ENCODE measurements at regions not wholly inside any gene's neighbourhood (a gene's known extent, or its start where the extent isn't known, plus 50 kb on each side); places are given as distances from the start of the nearest gene placed in this dataset.

GRCh38 chr11:28461338-28461737, 353.1 kb downstream of the METTL15 start:
- Histone ChIP-seq H3K9me3 (ENCODE audit: insufficient read depth, low read length, severe bottlenecking) (no peaks in the 10 kb centered on the region), H3K27ac (ENCODE audit: low read length) (no peak overlapping the region), H2AFZ (ENCODE audit: low read depth, low read length) (no peak overlapping the region), H3K4me2 (ENCODE audit: insufficient read depth, low read length) (no peak overlapping the region), H3K79me2 (ENCODE audit: insufficient read depth, low read length) (no peaks in the 10 kb centered on the region), H4K20me1 (ENCODE audit: insufficient read depth, low read length) (no peaks in the 10 kb centered on the region), H3K36me3 (ENCODE audit: insufficient read depth, low read length) (no peaks in the 10 kb centered on the region), H3K9ac (ENCODE audit: low read depth, low read length) (no peak overlapping the region), H3K4me1 (ENCODE audit: insufficient read depth, low read length) (no peaks in the 10 kb centered on the region), H3K4me3 (ENCODE audit: low read depth in 1 of 2, low read length in 2 of 2) (no peak overlapping the region), H3K27me3 (ENCODE audit: insufficient read depth, low read length, poor library complexity) (no peaks in the 10 kb centered on the region)
- TF ChIP-seq CTCF (IDR thresholded peaks at IDR 0.05; ENCODE audit: borderline replicate concordance, extremely low read depth, low read length, poor library complexity, severe bottlenecking): no peak
- TF ChIP-seq EZH2 (IDR thresholded peaks at IDR 0.05; ENCODE audit: borderline replicate concordance, low read depth, low read length, severe bottlenecking): no peak
- no peak for ATAC-seq (ENCODE audit: insufficient read depth, low read depth)
- no peak for DNase-seq

- Histone ChIP-seq H3K9me3 (ENCODE audit: insufficient read depth, low read length, severe bottlenecking) (no peaks in the 10 kb centered on the region), H3K4me3 (ENCODE audit: low read depth in 1 of 2, low read length in 2 of 2) (no peak overlapping the region), H3K4me2 (ENCODE audit: insufficient read depth, low read length) (no peak overlapping the region), H2AFZ (ENCODE audit: low read depth, low read length) (no peak overlapping the region), H3K9ac (ENCODE audit: low read depth, low read length) (no peak overlapping the region), H3K27me3 (ENCODE audit: insufficient read depth, low read length, poor library complexity) (no peaks in the 10 kb centered on the region), H3K4me1 (ENCODE audit: insufficient read depth, low read length) (no peaks in the 10 kb centered on the region), H3K36me3 (ENCODE audit: insufficient read depth, low read length) (no peaks in the 10 kb centered on the region), H4K20me1 (ENCODE audit: insufficient read depth, low read length) (no peaks in the 10 kb centered on the region), H3K79me2 (ENCODE audit: insufficient read depth, low read length) (no peaks in the 10 kb centered on the region), H3K27ac (ENCODE audit: low read length) (no peak overlapping the region)
- DNase-seq (no peak), ATAC-seq (ENCODE audit: insufficient read depth, low read depth) (no peak)
- TF ChIP-seq CTCF (IDR thresholded peaks at IDR 0.05; ENCODE audit: borderline replicate concordance, extremely low read depth, low read length, poor library complexity, severe bottlenecking) (no peak), EZH2 (IDR thresholded peaks at IDR 0.05; ENCODE audit: borderline replicate concordance, low read depth, low read length, severe bottlenecking) (no peak)
Measured at GRCh38 chr11:28460348-28460747, 352.2 kb downstream of the METTL15 start.

GRCh38 chr11:28459912-28460311, 351.7 kb downstream of the METTL15 start:
- Histone ChIP-seq H3K9ac (ENCODE audit: low read depth, low read length) (no peak overlapping the region), H3K36me3 (ENCODE audit: insufficient read depth, low read length) (no peaks in the 10 kb centered on the region), H3K9me3 (ENCODE audit: insufficient read depth, low read length, severe bottlenecking) (no peaks in the 10 kb centered on the region), H3K4me1 (ENCODE audit: insufficient read depth, low read length) (no peaks in the 10 kb centered on the region), H3K27ac (ENCODE audit: low read length) (no peak overlapping the region), H3K4me3 (ENCODE audit: low read depth in 1 of 2, low read length in 2 of 2) (no peak overlapping the region), H2AFZ (ENCODE audit: low read depth, low read length) (no peak overlapping the region), H4K20me1 (ENCODE audit: insufficient read depth, low read length) (no peaks in the 10 kb centered on the region), H3K4me2 (ENCODE audit: insufficient read depth, low read length) (no peak overlapping the region), H3K79me2 (ENCODE audit: insufficient read depth, low read length) (no peaks in the 10 kb centered on the region), H3K27me3 (ENCODE audit: insufficient read depth, low read length, poor library complexity) (no peaks in the 10 kb centered on the region)
- no peak for ATAC-seq (ENCODE audit: insufficient read depth, low read depth)
- no peak for DNase-seq
- TF ChIP-seq EZH2 (IDR thresholded peaks at IDR 0.05; ENCODE audit: borderline replicate concordance, low read depth, low read length, severe bottlenecking) (no peak), CTCF (IDR thresholded peaks at IDR 0.05; ENCODE audit: borderline replicate concordance, extremely low read depth, low read length, poor library complexity, severe bottlenecking) (no peak)

Measured in DND-41 (cell line).